Tibial nerve (tissue), 4 donors: ENCODE measurements at regions not wholly inside any gene's neighbourhood (a gene's known extent, or its start where the extent isn't known, plus 50 kb on each side); places are given as distances from the start of the nearest gene placed in this dataset.

ENCODE experiments used
- DNase-seq, 2 donors: peaks; one replicate each; pipeline ENCODE4 v3.0.0-alpha.2; 2019; ENCODE audit warnings: low spot score in 2 of 2
- H3K27ac ChIP-seq, 4 donors: fragments of 200-600 bp; sonication (generic) in 3 of 4; one replicate each; pipeline ENCODE4 v1.5.1; 2017 to 2019; ENCODE audit warnings: mild to moderate bottlenecking in 1 of 4
- H3K27me3 ChIP-seq, 2 donors: fragments of 200-600 bp; sonication (generic) in 1 of 2; one replicate each; pipeline versions ENCODE4 v1.5.1 to v1.6.0; 2017 to 2019
- H3K36me3 ChIP-seq, 3 donors: fragments of 200-600 bp; sonication (generic); one replicate each; pipeline ENCODE4 v1.5.1; 2018 to 2019
- H3K4me1 ChIP-seq, 4 donors: fragments of 200-600 bp; sonication (generic) in 3 of 4; one replicate each; pipeline ENCODE4 v1.5.1; 2017 to 2019
- H3K4me3 ChIP-seq, 4 donors: fragments of 200-600 bp; sonication (generic) in 3 of 4; one replicate each; pipeline ENCODE4 v1.5.1; 2017 to 2019; ENCODE audit warnings: mild to moderate bottlenecking in 1 of 4, moderate library complexity in 1 of 4
- H3K9me3 ChIP-seq, 4 donors: fragments of 200-600 bp; sonication (generic) in 3 of 4; one replicate each; pipeline ENCODE4 v1.5.1; 2017 to 2019
- EP300 ChIP-seq, 2 donors: sonication (generic); formaldehyde crosslinking; IDR thresholded peaks; one replicate each; pipeline ENCODE4 v1.6.1; 2017; ENCODE audit warnings: antibody characterized with exemption in 2 of 2, mild to moderate bottlenecking in 1 of 2
- POLR2A ChIP-seq, 2 donors: fragments of 450-650 bp; IDR thresholded peaks; one replicate each; pipeline ENCODE4 v1.6.1; 2017; ENCODE audit warnings: antibody characterized with exemption in 2 of 2, mild to moderate bottlenecking in 2 of 2, moderate library complexity in 2 of 2
- WGBS, 2 donors: methylation state at CpG; one replicate each; pipeline ENCODE4 v1.1.5; 2018; 5-methylcytosine and 5-hydroxymethylcytosine counted together
- TF ChIP-seq, protein P1 (sequence below), 5 experiments: fragments of 200-600 bp in 3 of 5; fragments of 450-650 bp in 2 of 5; sonication (generic) in 3 of 5; IDR thresholded peaks; one replicate each; pipeline ENCODE4 v1.5.1; 2016 to 2019; ENCODE audit warnings: antibody characterized with exemption in 5 of 5, mild to moderate bottlenecking in 3 of 5, moderate library complexity in 2 of 5

- H3K27ac ChIP-seq: no peak overlapping the region
- peaks cover 0 to 3% of the 10 kb centered on the region in 2 donors for H3K27me3 ChIP-seq
- no peaks in the 10 kb centered on the region for H3K36me3 ChIP-seq
- 70 to 84% methylated on average over 3 of the region's 3 CpGs for WGBS, 2 donors
- TF ChIP-seq POLR2A (IDR thresholded peaks at IDR 0.05): no peak
- TF ChIP-seq EP300 (IDR thresholded peaks at IDR 0.05): no peak
- TF ChIP-seq, protein P1, sequence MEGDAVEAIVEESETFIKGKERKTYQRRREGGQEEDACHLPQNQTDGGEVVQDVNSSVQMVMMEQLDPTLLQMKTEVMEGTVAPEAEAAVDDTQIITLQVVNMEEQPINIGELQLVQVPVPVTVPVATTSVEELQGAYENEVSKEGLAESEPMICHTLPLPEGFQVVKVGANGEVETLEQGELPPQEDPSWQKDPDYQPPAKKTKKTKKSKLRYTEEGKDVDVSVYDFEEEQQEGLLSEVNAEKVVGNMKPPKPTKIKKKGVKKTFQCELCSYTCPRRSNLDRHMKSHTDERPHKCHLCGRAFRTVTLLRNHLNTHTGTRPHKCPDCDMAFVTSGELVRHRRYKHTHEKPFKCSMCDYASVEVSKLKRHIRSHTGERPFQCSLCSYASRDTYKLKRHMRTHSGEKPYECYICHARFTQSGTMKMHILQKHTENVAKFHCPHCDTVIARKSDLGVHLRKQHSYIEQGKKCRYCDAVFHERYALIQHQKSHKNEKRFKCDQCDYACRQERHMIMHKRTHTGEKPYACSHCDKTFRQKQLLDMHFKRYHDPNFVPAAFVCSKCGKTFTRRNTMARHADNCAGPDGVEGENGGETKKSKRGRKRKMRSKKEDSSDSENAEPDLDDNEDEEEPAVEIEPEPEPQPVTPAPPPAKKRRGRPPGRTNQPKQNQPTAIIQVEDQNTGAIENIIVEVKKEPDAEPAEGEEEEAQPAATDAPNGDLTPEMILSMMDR (IDR thresholded peaks at IDR 0.05): no peak
- no peaks in the 10 kb centered on the region for H3K4me1 ChIP-seq
- H3K4me3 ChIP-seq: no peak overlapping the region
- no peak for DNase-seq
- no peaks in the 10 kb centered on the region for H3K9me3 ChIP-seq
Measured at GRCh38 chrX:55167124-55167803, 52.9 kb upstream of the PAGE5 start.

GRCh38 chrX:55167901-55168300 is 52.2 kb upstream of the PAGE5 start:
- TF ChIP-seq POLR2A (IDR thresholded peaks at IDR 0.05) (no peak), EP300 (IDR thresholded peaks at IDR 0.05) (no peak)
- TF ChIP-seq, protein P1 (IDR thresholded peaks at IDR 0.05): no peak
- 81 to 82% methylated on average over 4 of the region's 4 CpGs for WGBS, 2 donors
- no peaks in the 10 kb centered on the region for H3K4me1 ChIP-seq
- H3K9me3 ChIP-seq: no peaks in the 10 kb centered on the region
- no peak for DNase-seq
- no peak overlapping the region for H3K27ac ChIP-seq
- H3K27me3 ChIP-seq: peaks cover 0 to 3% of the 10 kb centered on the region in 2 donors
- H3K36me3 ChIP-seq: no peaks in the 10 kb centered on the region
- H3K4me3 ChIP-seq: no peak overlapping the region

GRCh38 chrX:55169782-55170181 is 50.4 kb upstream of the PAGE5 start:
- DNase-seq: no peak
- Histone ChIP-seq H3K27ac (no peak overlapping the region), H3K9me3 (no peaks in the 10 kb centered on the region), H3K4me3 (no peak overlapping the region), H3K4me1 (no peaks in the 10 kb centered on the region), H3K27me3 (peaks cover 0 to 3% of the 10 kb centered on the region in 2 donors), H3K36me3 (no peaks in the 10 kb centered on the region)
- TF ChIP-seq EP300 (IDR thresholded peaks at IDR 0.05) (no peak), POLR2A (IDR thresholded peaks at IDR 0.05) (no peak)
- TF ChIP-seq, protein P1 (IDR thresholded peaks at IDR 0.05): no peak
